A673 (cell line): ENCODE measurements at regions not wholly inside any gene's neighbourhood (a gene's known extent, or its start where the extent isn't known, plus 50 kb on each side); places are given as distances from the start of the nearest gene placed in this dataset.

Source experiments
- CTCF ChIP-seq: fragments of 300-800, 200-600 bp; sonication (generic); conservative IDR thresholded peaks from 2 replicates; pipeline ENCODE4 v1.5.1; 2017; ENCODE audit warnings: low read depth, mild to moderate bottlenecking, antibody characterized with exemption, low read length, moderate library complexity, mixed read lengths
- EZH2 ChIP-seq: fragments of 200-600 bp; sonication (generic); IDR thresholded peaks from 2 replicates; pipeline ENCODE4 v1.6.1; 2017; ENCODE audit warnings: borderline replicate concordance, low read depth, mild to moderate bottlenecking, mixed read lengths, antibody characterized with exemption, low read length; ENCODE audit not compliant: poor library complexity, severe bottlenecking

- TF ChIP-seq CTCF (no peak), EZH2 (no peak)
Measured at GRCh38 chr14:59117754-59118528, 70.5 kb upstream of the DAAM1 start.
